ENCODE measurements at regions not wholly inside any gene's neighbourhood (a gene's known extent, or its start where the extent isn't known, plus 50 kb on each side); places are given as distances from the start of the nearest gene placed in this dataset.

GRCh38 chr10:61024856-61025201 is 80.8 kb upstream of the RHOBTB1 start:
- TF ChIP-seq POLR2A (IDR thresholded peaks at IDR 0.05; ENCODE audit: low read depth, low read length) (no peak), POLR2AphosphoS5 (IDR thresholded peaks at IDR 0.05; ENCODE audit: low read depth, low read length) (no peak), TAF1 (IDR thresholded peaks at IDR 0.05; ENCODE audit: low read depth, low read length) (no peak)
